Left colon (tissue), 2 donors: ENCODE measurements at regions not wholly inside any gene's neighbourhood (a gene's known extent, or its start where the extent isn't known, plus 50 kb on each side); places are given as distances from the start of the nearest gene placed in this dataset.
"Not testable (repeated sequence)": the region's sequence is repeated elsewhere in the genome, so short reads cannot be mapped to it uniquely, and the experiment has no call there.

ENCODE experiments used
- ATAC-seq: fragments of 200-7000 bp; cut with Tn5 transposase; one replicate; pipeline ENCODE4 v1.9.1; 2020; ENCODE audit warnings: mild to moderate bottlenecking, moderate library complexity
- DNase-seq, 2 donors: peaks; one replicate each; pipeline ENCODE4 v3.0.0-alpha.2; 2020
- intact Hi-C, 2 donors: fragments of 100-400 bp; cut with DNase I in 1 of 2; cut with micrococcal nuclease in 1 of 2; formaldehyde crosslinking; loops; one replicate each; pipeline versions ENCODE4 v1.11.2 to v1.14.0; 2022; cut with DNase I, micrococcal nuclease
- donor health status: DM: no; HTN: no; CAD: no.
- donor health status: DM: yes; HTN: yes; CAD: no.

GRCh38 chr3:66622756-66623457, 122.1 kb upstream of the LRIG1 start:
- peak in 1 of 2 donors; percentile 48 for DNase-seq
- ATAC-seq, result peak; percentile 99
- intact Hi-C loops, result no loop called here

GRCh38 chr3:66625505-66626216, 124.8 kb upstream of the LRIG1 start:
- no peak for DNase-seq
- no peak for ATAC-seq
- intact Hi-C loops, result no loop called here

- intact Hi-C loops, result no loop called here
- DNase-seq (no peak), ATAC-seq (no peak)
These were observed 128.5 kb upstream of the LRIG1 start for GRCh38 chr3:66629150-66629981.

- intact Hi-C loops, result no loop called here
- no peak for DNase-seq
- peak; percentile 55 for ATAC-seq
These were observed 129.2 kb upstream of the LRIG1 start for GRCh38 chr3:66629982-66630368.

- ATAC-seq (no peak), DNase-seq (no peak)
- intact Hi-C loops, result no loop called here
These were observed 132.9 kb upstream of the LRIG1 start for GRCh38 chr3:66633402-66634381.

GRCh38 chr3:66638717-66639116, 137.9 kb upstream of the LRIG1 start:
- no peak for DNase-seq
- intact Hi-C loops, result no loop called here
- ATAC-seq, result no peak

- ATAC-seq (no peak), DNase-seq (no peak)
- intact Hi-C loops, result no loop called here
These were observed 139.1 kb upstream of the LRIG1 start for GRCh38 chr3:66639809-66640356.

GRCh38 chr3:66642019-66642418, 141.2 kb upstream of the LRIG1 start:
- no peak for DNase-seq
- intact Hi-C loops, result no loop called here
- peak; percentile 97 for ATAC-seq

- intact Hi-C loops, result no loop called here
- ATAC-seq (peak; percentile 73), DNase-seq (no peak)
These were observed 141.7 kb upstream of the LRIG1 start for GRCh38 chr3:66642484-66642883.

GRCh38 chr3:66644549-66644948, 143.7 kb upstream of the LRIG1 start:
- DNase-seq (no peak), ATAC-seq (no peak)
- intact Hi-C loops, result no loop called here

GRCh38 chr3:66648975-66649374, 148.2 kb upstream of the LRIG1 start:
- intact Hi-C loops, result no loop called here

GRCh38 chr3:66651520-66651919, 150.7 kb upstream of the LRIG1 start:
- intact Hi-C loops, ATAC-seq, DNase-seq: not testable (repeated sequence)

More at GRCh38 chr3:66648975-66649374, 148.2 kb upstream of the LRIG1 start:
- no peak for ATAC-seq
- DNase-seq, result no peak

GRCh38 chr3:66652100-66652499, 151.3 kb upstream of the LRIG1 start:
- ATAC-seq, intact Hi-C loops, DNase-seq: not testable (repeated sequence)

- intact Hi-C loops, result no loop called here
- ATAC-seq, result no peak
- no peak for DNase-seq
These were observed 154.2 kb upstream of the LRIG1 start for GRCh38 chr3:66655044-66655443.

- ATAC-seq (no peak), DNase-seq (no peak)
- intact Hi-C loops, result no loop called here
These were observed 154.8 kb upstream of the LRIG1 start for GRCh38 chr3:66655671-66656070.

GRCh38 chr3:66656609-66657008, 155.8 kb upstream of the LRIG1 start:
- ATAC-seq (no peak), DNase-seq (no peak)
- intact Hi-C loops, result no loop called here

GRCh38 chr3:66659056-66659455, 158.2 kb upstream of the LRIG1 start:
- DNase-seq (no peak), ATAC-seq (no peak)
- intact Hi-C loops, result no loop called here

GRCh38 chr3:66661628-66662027, 160.8 kb upstream of the LRIG1 start:
- DNase-seq (no peak), ATAC-seq (no peak)
- intact Hi-C loops, result no loop called here
